H1 (cell line): ENCODE measurements at regions not wholly inside any gene's neighbourhood (a gene's known extent, or its start where the extent isn't known, plus 50 kb on each side); places are given as distances from the start of the nearest gene placed in this dataset.

Source experiments
- CTCF ChIA-PET: fragments of 300-600 bp; sonication (Branson Sonifier 250); formaldehyde crosslinking; loops from one replicate; lab custom pipeline; 2021; ENCODE audit not compliant: partially characterized antibody; lab: Charles Lee
- POLR2A ChIA-PET: fragments of 300-600 bp; sonication (Branson Sonifier 250); formaldehyde crosslinking; loops from one replicate; lab custom pipeline; 2021; ENCODE audit warnings: inconsistent platforms; ENCODE audit not compliant: partially characterized antibody; lab: Charles Lee
- DNase-seq, 2 experiments: peaks; one replicate each; pipeline versions ENCODE4 v3.0.0 to v3.0.0-alpha.2; 2010 to 2022; ENCODE audit warnings: low spot score in 2 of 2, low read depth in 1 of 2, mixed read lengths in 1 of 2
- FAIRE-seq: peaks from 2 replicates; lab custom pipeline; 2011; peaks lifted over from hg19 to GRCh38; lab: Jason Lieb, UNC
- H2AFZ ChIP-seq: 2 replicates; pipeline ENCODE4 v1.8.1; 2012; ENCODE audit warnings: low read length, inconsistent platforms
- H2AK5ac ChIP-seq: 2 replicates; pipeline ENCODE4 v1.6.1; 2013; ENCODE audit warnings: low read depth, low read length
- H2BK120ac ChIP-seq: replicated peaks from 2 replicates; pipeline ENCODE3; 2013; ENCODE audit warnings: low read depth, low read length, inconsistent platforms
- H2BK12ac ChIP-seq: 2 replicates; pipeline ENCODE4 v1.6.1; 2013; ENCODE audit warnings: low read depth, low read length
- H2BK15ac ChIP-seq: 2 replicates; pipeline ENCODE4 v1.6.1; 2013; ENCODE audit warnings: low read length
- H2BK20ac ChIP-seq: 2 replicates; pipeline ENCODE4 v1.6.1; 2013; ENCODE audit warnings: low read length
- H2BK5ac ChIP-seq: 2 replicates; pipeline ENCODE4 v1.6.1; 2013; ENCODE audit warnings: low read depth, low read length
- H3K14ac ChIP-seq: 2 replicates; pipeline ENCODE4 v1.6.1; 2013; ENCODE audit warnings: inconsistent platforms; ENCODE audit not compliant: insufficient read length
- H3K18ac ChIP-seq: 2 replicates; pipeline ENCODE4 v1.6.1; 2013; ENCODE audit warnings: low read length; ENCODE audit errors: extremely low read depth
- H3K23ac ChIP-seq: 2 replicates; pipeline ENCODE4 v1.6.1; 2013; ENCODE audit warnings: inconsistent platforms; ENCODE audit not compliant: insufficient read length
- H3K23me2 ChIP-seq: 2 replicates; pipeline ENCODE4 v1.6.1; 2013; ENCODE audit warnings: low read depth, low read length
- H3K27ac ChIP-seq: 2 replicates; pipeline ENCODE4 v1.6.1; 2011; ENCODE audit warnings: low read depth, low read length, inconsistent platforms
- H3K27me3 ChIP-seq, 4 experiments: replicated peaks in 1 of 4; 1 replicate in 1 of 4; 2 replicates in 3 of 4; pipeline versions ENCODE4 v1.6.1 to v1.8.1; 2011 to 2013; ENCODE audit warnings: low read length in 3 of 4, mild to moderate bottlenecking in 3 of 4, inconsistent platforms in 2 of 4, mixed read lengths in 2 of 4, moderate library complexity in 1 of 4; ENCODE audit not compliant: control insufficient read depth in 3 of 4, insufficient read depth in 3 of 4; ENCODE audit errors: extremely low read depth in 1 of 4
- H3K36me3 ChIP-seq, 4 experiments: 2 replicates each; pipeline versions ENCODE4 v1.6.1 to v1.8.1; 2011 to 2013; ENCODE audit warnings: mild to moderate bottlenecking in 4 of 4, low read length in 3 of 4, moderate library complexity in 2 of 4, control low read depth in 1 of 4, inconsistent platforms in 1 of 4; ENCODE audit not compliant: insufficient read depth in 4 of 4, control insufficient read depth in 2 of 4
- H3K4ac ChIP-seq: replicated peaks from 2 replicates; pipeline ENCODE3; 2013; ENCODE audit warnings: low read length, low read depth, mixed read lengths, inconsistent platforms; ENCODE audit not compliant: insufficient read length
- H3K4me1 ChIP-seq, 4 experiments: replicated peaks in 1 of 4; 1 replicate in 1 of 4; 2 replicates in 3 of 4; pipeline versions ENCODE4 v1.6.1 to v1.8.1; 2011 to 2013; ENCODE audit warnings: low read length in 3 of 4, inconsistent platforms in 2 of 4, mixed read lengths in 1 of 4; ENCODE audit not compliant: insufficient read depth in 4 of 4, control insufficient read depth in 3 of 4
- H3K4me2 ChIP-seq, 2 experiments: 2 replicates each; pipeline versions ENCODE4 v1.6.1 to v1.8.1; 2011 to 2013; ENCODE audit warnings: low read depth in 2 of 2, low read length in 2 of 2, control low read depth in 1 of 2, inconsistent platforms in 1 of 2, mild to moderate bottlenecking in 1 of 2; ENCODE audit not compliant: insufficient read depth in 1 of 2
- H3K4me3 ChIP-seq, 4 experiments: fragments of 200-600, 300-600 bp in 1 of 4; sonication (generic), shearing (Covaris generic), sonication (Bioruptor Twin) in 1 of 4; 2 replicates each; pipeline versions ENCODE4 v1.5.1 to v1.8.1; 2011 to 2016; ENCODE audit warnings: low read length in 4 of 4, low read depth in 3 of 4, control low read depth in 2 of 4, inconsistent platforms in 2 of 4, mild to moderate bottlenecking in 2 of 4, mixed read lengths in 1 of 4, moderate library complexity in 1 of 4; ENCODE audit not compliant: insufficient read depth in 2 of 4; ENCODE audit errors: extremely low read depth in 1 of 4
- H3K56ac ChIP-seq: replicated peaks from 2 replicates; pipeline ENCODE3; 2013; ENCODE audit warnings: low read depth, mild to moderate bottlenecking, mixed read lengths, low read length, inconsistent platforms; ENCODE audit not compliant: insufficient read length
- H3K79me1 ChIP-seq: 2 replicates; pipeline ENCODE4 v1.6.1; 2013; ENCODE audit warnings: low read depth, low read length, control low read depth
- H3K79me2 ChIP-seq, 2 experiments: 2 replicates each; pipeline versions ENCODE4 v1.6.1 to v1.8.1; 2012 to 2013; ENCODE audit warnings: low read length in 2 of 2, mild to moderate bottlenecking in 2 of 2, inconsistent platforms in 1 of 2; ENCODE audit not compliant: insufficient read depth in 2 of 2, control insufficient read depth in 1 of 2
- H3K9ac ChIP-seq, 4 experiments: replicated peaks in 1 of 4; 1 replicate in 1 of 4; 2 replicates in 3 of 4; pipeline versions ENCODE4 v1.6.1 to v1.8.1; 2011 to 2013; ENCODE audit warnings: low read depth in 3 of 4, low read length in 3 of 4, control low read depth in 2 of 4, mild to moderate bottlenecking in 2 of 4, moderate library complexity in 2 of 4, inconsistent platforms in 1 of 4; ENCODE audit errors: extremely low read depth in 1 of 4
- H3K9me3 ChIP-seq, 2 experiments: 2 replicates each; pipeline versions ENCODE4 v1.6.1 to v1.8.1; 2012 to 2013; ENCODE audit warnings: mild to moderate bottlenecking in 2 of 2, moderate library complexity in 2 of 2, control low read depth in 1 of 2, inconsistent platforms in 1 of 2, low read depth in 1 of 2, low read length in 1 of 2, mixed read lengths in 1 of 2; ENCODE audit not compliant: insufficient read depth in 2 of 2
- H4K20me1 ChIP-seq, 2 experiments: replicated peaks in 1 of 2; 2 replicates each; pipeline versions ENCODE3 to v1.8.1; 2011 to 2013; ENCODE audit warnings: inconsistent platforms in 2 of 2, low read length in 2 of 2, mild to moderate bottlenecking in 1 of 2; ENCODE audit not compliant: insufficient read depth in 2 of 2, control insufficient read depth in 1 of 2
- H4K5ac ChIP-seq: 2 replicates; pipeline ENCODE4 v1.6.1; 2013; ENCODE audit warnings: low read length, low read depth, mixed read lengths, inconsistent platforms; ENCODE audit not compliant: insufficient read length
- H4K8ac ChIP-seq: 2 replicates; pipeline ENCODE4 v1.8.0; 2013; ENCODE audit warnings: mild to moderate bottlenecking, moderate library complexity, low read length, inconsistent platforms; ENCODE audit not compliant: insufficient read depth; ENCODE audit errors: extremely low read depth
- H4K91ac ChIP-seq: replicated peaks from 2 replicates; pipeline ENCODE3; 2013; ENCODE audit warnings: low read length, mixed read lengths, inconsistent platforms; ENCODE audit not compliant: insufficient read length
- EGR1 ChIP-seq: IDR thresholded peaks from 2 replicates; pipeline ENCODE4 v1.6.1; 2011; ENCODE audit warnings: low read depth, low read length, borderline replicate concordance
- MAFK ChIP-seq: IDR thresholded peaks from 2 replicates; pipeline ENCODE4 v1.6.1; 2012; ENCODE audit warnings: low read depth, mild to moderate bottlenecking, improper control_type of control experiment, low read length
- POU5F1 ChIP-seq: IDR thresholded peaks from 2 replicates; pipeline ENCODE4 v1.6.1; 2011; ENCODE audit warnings: low read depth, mild to moderate bottlenecking, low read length, moderate library complexity
- SIRT6 ChIP-seq: IDR thresholded peaks from one replicate; pipeline ENCODE4 v1.7.1; 2012; ENCODE audit warnings: low read length, inconsistent platforms
- WGBS, 2 experiments: shearing (Covaris generic) in 1 of 2; methylation state at CpG; one replicate each; pipeline versions ENCODE4 v1.1.6 to v1.1.7; 2013 to 2015; ENCODE audit warnings: low lambda C conversion rate in 2 of 2, mixed read lengths in 2 of 2, inconsistent platforms in 1 of 2, low coverage in 1 of 2, missing lambda C conversion rate in 1 of 2; ENCODE audit not compliant: insufficient replicate concordance in 2 of 2, insufficient coverage in 1 of 2, insufficient read length in 1 of 2; ENCODE audit errors: extremely low coverage in 1 of 2, missing lambda C conversion rate in 1 of 2; 5-methylcytosine and 5-hydroxymethylcytosine counted together

DNA sequence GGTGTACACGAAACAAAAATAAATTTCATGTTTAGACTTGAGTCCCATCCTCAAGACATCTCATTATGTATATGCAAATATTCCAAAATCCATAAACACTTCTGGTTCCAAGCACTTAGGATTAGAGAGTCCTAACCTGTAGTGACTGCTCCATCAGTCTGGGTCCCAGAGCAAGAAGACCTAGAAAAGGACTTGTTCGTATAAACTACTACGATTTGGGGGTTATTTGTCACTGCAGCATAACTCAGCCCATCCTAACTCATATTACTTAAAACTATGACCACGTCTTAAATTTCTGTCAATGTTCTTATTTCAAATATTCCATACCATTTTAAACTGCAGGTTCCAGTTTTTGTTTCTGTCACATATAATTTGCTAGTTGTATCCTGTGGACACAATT, 463.0 kb downstream of the AGTPBP1 start:
- Histone ChIP-seq H3K23ac (no peak overlapping the region), H3K23me2 (no peaks in the 10 kb centered on the region; the same call in 1 of the 2 replicates), H3K79me2 (no peaks in the 10 kb centered on the region), H2BK5ac (no peak overlapping the region), H3K9ac (no peak overlapping the region), H4K20me1 (no peaks in the 10 kb centered on the region), H3K79me1 (no peaks in the 10 kb centered on the region), H3K27me3 (no peaks in the 10 kb centered on the region; a peak in 1 of 7 replicates), H3K36me3 (no peaks in the 10 kb centered on the region), H4K91ac (no peak overlapping the region), H3K4me2 (no peak overlapping the region), H2AK5ac (no peak overlapping the region), H4K8ac (no peak overlapping the region), H3K9me3 (peaks cover 0 to 5% of the 10 kb centered on the region in 2 experiments; a peak in 1 of 4 replicates), H2BK15ac (no peak overlapping the region), H3K18ac (no peak overlapping the region), H4K5ac (no peak overlapping the region), H2BK120ac (no peak overlapping the region), H2BK12ac (no peak overlapping the region), H3K14ac (no peak overlapping the region), H3K4me3 (no peak overlapping the region), H3K56ac (no peak overlapping the region), H3K4ac (no peak overlapping the region), H2BK20ac (no peak overlapping the region), H3K4me1 (no peaks in the 10 kb centered on the region; a peak in 1 of 7 replicates), H2AFZ (no peak overlapping the region), H3K27ac (no peak overlapping the region)
- no peak for TF ChIP-seq EGR1
- no peak for TF ChIP-seq POU5F1
- no peak for TF ChIP-seq SIRT6
- TF ChIP-seq MAFK, result no peak
- POLR2A ChIA-PET, result no interaction called here
- 67% methylated on average over 4 of the region's 4 CpGs; no CpG with 5 or more reads in 1 of the 2 experiments for WGBS, 2 experiments
- FAIRE-seq (no peak), DNase-seq (no peak)
- CTCF ChIA-PET, result no interaction called here
